ENCODE measurements at regions not wholly inside any gene's neighbourhood (a gene's known extent, or its start where the extent isn't known, plus 50 kb on each side); places are given as distances from the start of the nearest gene placed in this dataset.

GRCh38 chr1:177366091-177366490 lies 195.3 kb downstream of the BRINP2 start:
- TF ChIP-seq CTCF (IDR thresholded peaks at IDR 0.05) (no peak), POLR2A (IDR thresholded peaks at IDR 0.05) (no peak)

Measured in uterus (tissue), 2 donors.